GM18505 (cell line): ENCODE measurements at regions not wholly inside any gene's neighbourhood (a gene's known extent, or its start where the extent isn't known, plus 50 kb on each side); places are given as distances from the start of the nearest gene placed in this dataset.
"Not testable (repeated sequence)": the region's sequence is repeated elsewhere in the genome, so short reads cannot be mapped to it uniquely, and the experiment has no call there.

Experiments
- ATAC-seq: cut with Tn5 transposase; IDR thresholded peaks from one replicate; pipeline ENCODE4 v1.9.1; 2021; ENCODE audit not compliant: unreplicated experiment
- POLR2A ChIP-seq: IDR thresholded peaks from 4 replicates; pipeline ENCODE4 v1.6.1; 2011; ENCODE audit warnings: borderline replicate concordance; ENCODE audit not compliant: insufficient read depth, insufficient read length; ENCODE audit errors: extremely low read depth

DNA sequence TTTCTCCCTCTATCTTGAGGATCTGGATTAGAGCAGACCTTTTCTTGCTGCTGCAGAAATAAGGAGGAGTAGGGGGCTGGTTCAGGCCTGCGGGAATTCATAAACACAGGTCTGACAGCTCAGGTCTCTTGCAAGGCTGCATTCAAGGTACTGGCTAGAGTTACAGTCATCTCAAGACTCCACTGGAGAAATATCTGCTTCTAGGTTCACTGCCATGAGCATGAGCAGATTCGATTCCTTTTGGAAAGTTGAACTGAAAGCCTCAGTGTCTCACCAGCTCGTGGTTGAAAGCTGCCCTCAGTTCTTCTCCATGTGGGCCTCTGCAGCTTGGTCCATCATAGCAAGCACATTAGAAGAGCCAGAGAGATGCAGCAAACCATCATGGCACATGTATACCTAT, 124.4 kb upstream of the SETBP1 start:
- no peak for TF ChIP-seq POLR2A
- ATAC-seq: peak; percentile 89

DNA sequence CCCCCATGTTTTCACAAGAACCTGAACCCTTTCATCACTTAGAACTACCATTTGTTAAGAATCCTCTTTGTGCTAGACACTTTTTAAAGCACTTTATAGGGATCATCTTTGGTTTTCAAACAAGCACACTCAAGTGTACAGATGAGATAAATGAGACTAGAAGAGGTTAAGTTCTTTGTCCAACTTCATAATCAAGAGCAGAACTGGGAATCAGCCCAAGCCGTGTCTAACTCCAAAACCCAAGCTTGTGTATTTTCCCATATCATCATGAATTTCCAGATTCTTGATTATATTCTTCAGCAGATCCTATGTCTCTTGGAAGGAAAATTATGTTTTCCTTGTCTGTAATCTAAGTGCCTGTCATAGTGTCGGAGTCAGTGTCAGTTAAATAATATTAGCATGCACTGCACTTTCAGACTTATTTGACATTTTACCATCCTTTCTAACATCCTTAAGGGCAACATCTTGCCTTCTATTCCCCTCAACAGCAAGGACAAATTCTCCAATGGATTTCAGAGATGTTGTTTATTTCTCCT, 123.0 kb upstream of the SETBP1 start:
- ATAC-seq: no peak
- TF ChIP-seq POLR2A: no peak

DNA sequence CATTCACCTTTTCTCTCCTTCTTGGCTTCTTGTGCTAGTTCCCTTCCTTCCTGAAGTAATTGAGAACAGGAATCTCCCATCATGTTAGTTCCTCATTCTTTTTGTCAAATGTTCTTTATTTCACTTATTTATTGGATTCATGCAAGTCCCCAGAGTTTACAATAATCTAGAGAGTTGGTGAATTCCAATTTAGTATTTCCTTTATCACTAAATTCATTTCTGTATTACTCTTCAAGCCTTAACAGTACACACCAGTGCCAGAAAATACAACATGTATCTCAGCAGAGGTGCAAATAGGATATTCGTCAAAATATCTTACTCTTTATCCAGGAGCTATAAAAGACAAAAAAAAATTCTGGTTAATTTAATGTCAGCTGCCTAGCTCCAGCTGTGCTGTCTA, 121.9 kb upstream of the SETBP1 start:
- ATAC-seq: no peak
- no peak for TF ChIP-seq POLR2A

DNA sequence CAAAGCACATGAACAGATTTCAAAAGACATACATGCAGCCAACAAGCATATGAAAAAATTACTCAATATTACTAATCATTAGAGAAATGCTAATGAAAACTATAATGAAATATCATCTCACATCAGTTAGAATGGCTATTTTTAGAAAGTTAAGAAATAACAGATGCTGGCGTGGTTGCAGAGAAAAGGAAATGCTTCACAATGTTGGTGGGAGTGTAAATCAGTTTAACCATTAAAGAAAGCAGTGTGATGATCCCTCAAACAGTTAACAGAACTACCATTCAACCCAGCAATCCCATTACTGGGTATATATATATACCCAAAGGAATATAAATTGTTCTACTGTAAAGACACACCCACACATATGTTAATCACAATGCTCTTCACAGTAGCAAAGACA, 117.7 kb upstream of the SETBP1 start:
- TF ChIP-seq POLR2A: no peak
- ATAC-seq: no peak

DNA sequence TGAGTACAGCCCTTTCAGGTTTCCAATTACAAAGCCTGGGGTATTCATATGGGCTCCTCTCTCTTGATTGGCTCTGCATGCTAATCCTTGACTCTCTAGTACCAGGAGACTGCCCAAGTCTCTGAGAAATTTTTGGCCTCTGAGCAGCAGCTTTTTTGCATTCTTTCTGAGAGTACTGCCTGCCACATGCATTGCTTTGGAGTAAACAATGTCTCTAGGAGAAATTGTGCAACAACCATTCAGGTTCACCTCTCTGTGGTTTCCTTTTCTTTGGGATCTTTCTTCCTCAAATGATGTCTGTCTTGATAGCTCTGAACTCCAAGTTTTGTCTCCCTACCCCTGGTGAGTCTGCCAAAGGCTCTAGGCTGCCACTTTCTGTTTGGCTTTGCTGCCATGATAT, 115.8 kb upstream of the SETBP1 start:
- no peak for TF ChIP-seq POLR2A
- no peak for ATAC-seq

DNA sequence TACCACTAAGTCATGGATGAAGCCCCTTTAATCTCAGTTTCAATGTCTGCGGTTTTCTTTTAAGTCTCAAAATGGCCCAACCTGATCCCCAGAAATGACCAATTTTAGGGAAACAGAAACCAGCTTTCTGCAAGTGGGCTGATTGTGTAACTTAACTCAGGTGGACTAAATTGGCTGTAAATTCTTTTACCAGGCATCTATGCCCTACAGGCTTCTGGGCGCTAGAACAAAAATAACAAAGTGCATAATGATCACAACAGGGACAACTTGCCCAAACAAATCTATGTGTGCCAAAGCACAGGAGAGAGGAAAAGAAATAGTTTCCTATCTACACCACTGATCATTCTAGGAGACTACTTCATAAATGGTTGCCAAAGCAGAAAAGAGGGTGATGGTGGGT, 112.3 kb upstream of the SETBP1 start:
- TF ChIP-seq POLR2A: no peak
- no peak for ATAC-seq

DNA sequence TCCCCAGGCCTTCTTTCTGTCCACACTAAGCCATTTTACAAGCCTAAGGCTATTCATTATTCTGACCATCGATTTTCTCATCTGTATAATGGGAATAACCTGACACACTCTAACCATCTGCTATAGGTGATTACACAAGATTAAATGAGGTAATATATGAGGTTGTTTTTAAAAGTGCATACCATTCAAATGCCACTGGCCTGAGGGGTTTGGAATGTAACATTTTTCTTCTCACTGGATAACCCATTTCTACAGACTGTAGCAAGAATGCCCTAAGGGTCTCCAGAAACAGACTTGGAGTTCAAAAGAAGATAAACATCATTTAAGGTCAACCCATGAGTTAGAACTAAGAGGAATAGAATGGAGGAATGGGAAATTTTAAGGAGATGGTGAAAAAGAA, 111.7 kb upstream of the SETBP1 start:
- no peak for ATAC-seq

DNA sequence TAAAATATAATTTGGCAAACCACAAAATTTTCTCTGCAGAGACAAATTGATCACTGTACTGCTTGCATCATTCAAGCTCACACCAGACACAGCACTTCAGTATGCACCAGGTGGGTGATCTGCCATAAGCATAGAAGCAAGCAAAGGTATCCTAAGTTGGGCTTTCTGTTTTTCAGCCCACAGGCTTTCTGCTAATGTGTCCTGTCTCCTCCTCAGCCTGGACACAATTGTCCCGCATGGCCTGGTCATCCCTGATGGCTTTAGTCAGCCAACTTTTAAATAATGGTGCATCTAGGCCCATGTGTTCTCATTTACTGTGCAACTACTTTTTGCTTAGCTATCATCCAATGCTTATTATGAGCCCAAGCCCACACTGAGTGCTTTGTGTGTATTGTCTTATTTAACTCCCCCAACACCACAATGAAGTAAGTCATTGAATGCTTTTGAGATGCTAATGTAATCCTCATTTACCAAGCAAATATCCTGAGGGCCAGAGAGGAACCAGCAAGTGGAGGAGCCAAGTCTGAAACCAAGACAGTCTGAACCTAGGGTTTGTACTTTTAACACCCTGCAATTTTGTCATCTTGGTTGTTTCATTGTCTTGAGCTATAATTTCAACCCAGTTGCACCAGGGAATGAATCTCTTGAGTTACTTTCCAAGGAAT, 111.2 kb upstream of the SETBP1 start:
- ATAC-seq: no peak
- no peak for TF ChIP-seq POLR2A

More for the DNA sequence above, 111.7 kb upstream of the SETBP1 start:
- no peak for TF ChIP-seq POLR2A

DNA sequence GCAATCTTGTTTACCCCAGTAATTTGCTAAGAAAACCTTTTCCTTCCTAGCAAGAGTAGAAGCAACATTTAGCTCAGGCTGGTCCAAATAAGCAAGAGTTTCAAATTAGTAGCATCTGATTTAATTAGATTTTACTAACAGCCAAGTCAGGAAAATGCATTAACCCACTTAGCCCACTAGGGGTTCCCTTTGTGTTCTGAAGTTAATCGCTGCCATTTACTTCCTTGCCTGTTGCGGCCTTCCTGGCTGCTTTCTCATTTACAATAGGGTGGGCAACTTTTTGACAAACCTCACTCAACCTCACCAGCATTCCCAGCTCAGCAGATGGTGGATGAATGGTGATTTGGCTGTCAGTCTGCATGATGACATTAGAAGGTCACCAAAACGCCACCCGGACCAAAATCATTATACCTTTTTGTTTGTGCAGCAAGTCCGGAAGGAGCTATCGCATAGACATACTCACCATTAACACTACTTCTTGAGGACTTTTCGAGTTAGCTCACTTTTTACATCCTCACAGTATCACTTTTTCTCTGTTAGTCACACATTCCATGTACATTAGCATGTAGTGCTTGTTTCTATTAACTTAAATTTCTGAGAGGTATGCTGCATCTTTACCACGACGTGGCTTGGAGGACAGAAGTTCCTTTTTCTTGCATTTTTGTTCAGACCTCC, 101.5 kb upstream of the SETBP1 start:
- no peak for TF ChIP-seq POLR2A
- ATAC-seq: no peak

DNA sequence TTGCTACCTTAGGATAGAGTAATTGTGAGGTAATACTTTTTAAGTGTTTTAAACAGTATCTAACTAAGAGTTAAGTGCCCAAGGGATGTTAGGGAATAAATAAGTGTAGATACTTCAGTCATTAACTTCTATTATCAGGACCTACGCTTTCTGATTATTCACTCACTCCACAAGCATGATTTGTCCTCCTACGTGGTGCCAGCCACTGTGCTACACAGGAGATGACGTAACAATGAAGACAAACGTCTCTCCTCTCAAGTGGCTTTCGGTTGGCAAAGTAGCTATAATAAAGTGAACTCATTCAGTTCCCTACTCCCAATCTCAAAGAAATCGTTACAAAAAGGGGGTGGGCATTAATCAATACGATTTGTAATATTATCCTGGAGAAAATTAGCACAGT, 100.9 kb upstream of the SETBP1 start:
- no peak for ATAC-seq
- no peak for TF ChIP-seq POLR2A

DNA sequence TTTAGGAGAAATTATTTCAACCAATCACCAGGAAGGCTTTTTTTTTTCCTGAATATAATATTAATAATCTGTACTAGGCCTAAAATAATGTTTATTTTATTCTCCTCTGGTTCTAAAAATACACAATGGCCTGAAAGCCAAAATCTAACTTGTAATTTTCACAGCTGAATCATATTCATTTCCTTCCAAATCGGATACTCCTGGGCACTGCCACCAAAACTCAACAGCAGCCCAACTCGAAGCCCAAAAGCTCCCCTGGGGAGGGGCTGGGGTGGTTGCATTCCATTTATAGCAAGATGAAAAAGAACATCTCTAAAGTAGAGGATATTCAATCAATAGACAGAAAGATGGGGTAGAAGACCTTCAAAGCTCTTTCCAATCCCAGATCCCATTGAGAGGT, 100.5 kb upstream of the SETBP1 start:
- TF ChIP-seq POLR2A: no peak
- no peak for ATAC-seq

DNA sequence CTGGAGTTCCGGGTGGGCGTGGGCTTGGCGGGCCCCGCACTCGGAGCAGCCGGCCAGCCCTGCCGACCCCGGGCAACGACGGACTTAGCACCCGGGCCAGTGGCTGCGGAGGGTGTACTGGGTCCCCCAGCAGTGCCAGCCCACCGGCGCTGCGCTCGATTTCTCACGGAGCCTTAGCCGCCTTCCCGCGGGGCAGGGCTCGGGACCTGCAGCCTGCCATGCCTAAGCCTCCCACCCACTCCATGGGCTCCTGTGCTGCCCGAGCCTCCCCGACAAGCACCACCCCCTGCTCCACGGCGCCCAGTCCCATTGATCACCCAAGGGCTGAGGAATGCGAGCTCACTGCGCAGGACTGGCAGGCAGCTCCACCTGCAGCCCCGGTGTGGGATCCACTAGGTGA, 99.9 kb upstream of the SETBP1 start:
- not testable (repeated sequence) for ATAC-seq

DNA sequence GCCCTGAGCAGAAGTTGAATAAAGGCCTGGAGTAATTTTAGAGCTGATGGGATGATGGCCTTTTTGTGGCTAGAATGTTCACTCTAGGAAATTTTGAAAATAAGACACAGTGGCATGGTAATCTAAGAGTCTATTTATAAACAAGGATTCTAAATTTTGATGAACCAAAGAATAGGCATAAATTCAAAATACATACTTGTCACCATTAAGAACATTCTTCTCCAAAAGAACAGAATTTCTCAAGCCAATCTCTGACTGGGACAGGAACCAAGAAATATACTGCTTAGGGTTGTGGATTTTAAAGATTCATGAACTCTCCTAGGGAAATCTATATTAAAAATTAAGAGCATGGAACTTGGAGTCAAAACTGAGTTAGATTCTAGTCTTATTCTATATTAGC, 98.2 kb upstream of the SETBP1 start:
- no peak for TF ChIP-seq POLR2A

DNA sequence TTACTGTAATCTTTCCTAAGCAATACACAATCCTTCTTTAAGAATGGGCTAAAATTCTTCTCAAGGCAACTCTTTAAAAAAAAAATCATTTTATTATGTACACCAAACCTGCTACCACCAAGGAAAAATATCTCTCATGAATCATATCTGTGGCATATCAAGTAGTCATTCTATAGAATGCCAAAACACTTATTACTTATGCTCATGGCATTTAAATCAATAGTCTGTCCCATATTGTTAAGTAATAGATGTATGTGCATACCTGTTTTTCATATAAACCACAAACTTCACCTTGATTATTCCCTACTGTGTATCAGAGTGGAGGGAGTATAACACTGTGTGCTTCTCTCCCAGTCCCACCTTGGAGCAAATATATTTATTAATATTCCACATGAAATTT, 95.8 kb upstream of the SETBP1 start:
- TF ChIP-seq POLR2A: no peak
- no peak for ATAC-seq

More for the DNA sequence above, 98.2 kb upstream of the SETBP1 start:
- ATAC-seq: no peak
